Upper lobe of left lung (tissue), 6 donors: ENCODE measurements at regions not wholly inside any gene's neighbourhood (a gene's known extent, or its start where the extent isn't known, plus 50 kb on each side); places are given as distances from the start of the nearest gene placed in this dataset.

Experiments
- ATAC-seq, 2 donors: fragments of 200-7000 bp; cut with Tn5 transposase; one replicate each; pipeline ENCODE4 v1.9.1; 2022; ENCODE audit warnings: mild to moderate bottlenecking in 2 of 2, moderate library complexity in 2 of 2; ENCODE audit not compliant: low FRiP score in 2 of 2
- DNase-seq, 2 donors: peaks; one replicate each; pipeline ENCODE4 v3.0.0-alpha.2; 2019 to 2020
- H3K27ac ChIP-seq, 4 donors: fragments of 200-600 bp; sonication (generic); one replicate each; pipeline ENCODE4 v1.5.1; 2016 to 2019
- H3K27me3 ChIP-seq, 4 donors: fragments of 200-600 bp; sonication (generic); one replicate each; pipeline ENCODE4 v1.5.1; 2017 to 2019
- H3K36me3 ChIP-seq, 4 donors: fragments of 200-600 bp; sonication (generic); one replicate each; pipeline ENCODE4 v1.5.1; 2016 to 2019
- H3K4me1 ChIP-seq, 4 donors: fragments of 200-600 bp; sonication (generic); one replicate each; pipeline ENCODE4 v1.5.1; 2018 to 2019
- H3K4me3 ChIP-seq, 4 donors: fragments of 200-600 bp; sonication (generic); one replicate each; pipeline ENCODE4 v1.5.1; 2017 to 2019; ENCODE audit warnings: mild to moderate bottlenecking in 2 of 4, moderate library complexity in 1 of 4
- H3K9me3 ChIP-seq, 4 donors: fragments of 200-600 bp; sonication (generic); one replicate each; pipeline ENCODE4 v1.5.1; 2018 to 2019
- EP300 ChIP-seq, 4 donors: sonication (generic); formaldehyde crosslinking; IDR thresholded peaks; one replicate each; pipeline ENCODE4 v1.5.1; 2017; ENCODE audit warnings: antibody characterized with exemption in 4 of 4, control low read depth in 2 of 4
- POLR2A ChIP-seq, 4 donors: fragments of 450-650 bp; IDR thresholded peaks; one replicate each; pipeline ENCODE4 v1.5.1; 2016 to 2017; ENCODE audit warnings: antibody characterized with exemption in 4 of 4, mild to moderate bottlenecking in 2 of 4
- POLR2AphosphoS5 ChIP-seq, 2 donors: sonication (generic); formaldehyde crosslinking; IDR thresholded peaks; one replicate each; pipeline ENCODE4 v1.5.1; 2017; ENCODE audit warnings: antibody characterized with exemption in 2 of 2
- WGBS, 2 donors: methylation state at CpG; one replicate each; pipeline ENCODE4 v1.1.5; 2017 to 2018; 5-methylcytosine and 5-hydroxymethylcytosine counted together
- TF ChIP-seq, protein P1 (sequence below), 6 experiments: fragments of 450-650 bp in 4 of 6; fragments of 200-600 bp in 2 of 6; sonication (generic) in 2 of 6; IDR thresholded peaks; one replicate each; pipeline ENCODE4 v1.5.1; 2016 to 2019; ENCODE audit warnings: antibody characterized with exemption in 6 of 6
- donor health status: DM: no; HTN: no; CAD: no; lungs with moderate emphysema.
- donor health status: DM: no; HTN: yes; CAD: no; lungs with severe emphysema.

DNA sequence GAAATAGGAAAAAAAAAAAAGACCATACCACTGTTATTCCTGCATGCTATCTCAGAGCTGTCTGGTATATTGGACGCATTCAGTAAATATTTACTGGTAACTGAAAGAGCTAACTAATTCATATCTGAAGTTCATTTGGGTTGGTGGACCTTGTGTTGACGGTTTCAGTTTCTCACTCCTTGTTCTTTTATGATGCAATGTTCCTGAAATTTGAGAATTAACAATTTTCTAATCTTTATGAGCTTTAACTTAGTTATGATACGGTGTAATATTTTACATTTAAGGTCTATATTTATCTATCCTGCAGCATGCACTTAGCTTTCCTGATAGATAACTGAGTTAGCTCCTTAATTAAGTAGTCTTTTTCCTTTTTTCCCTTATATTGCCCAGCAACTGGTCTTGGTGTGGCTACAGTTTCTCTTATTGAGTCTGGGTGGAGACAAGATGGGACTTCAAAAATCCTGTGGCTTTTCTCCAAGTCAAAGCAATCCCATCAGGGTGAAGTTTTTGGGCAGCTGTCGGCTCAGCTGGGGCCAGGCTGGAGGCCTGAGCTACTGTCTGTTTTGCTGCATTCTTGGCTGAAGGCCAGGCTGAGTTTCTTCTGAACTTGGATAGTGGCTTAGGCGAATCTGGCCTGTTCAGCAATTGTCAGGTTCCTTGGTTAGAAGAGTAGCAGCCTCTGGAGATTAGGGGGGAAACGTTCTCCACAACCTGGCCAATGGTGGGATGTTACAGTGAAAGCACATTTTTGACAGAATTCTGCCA, 78.4 kb upstream of the MEX3C start:
- Histone ChIP-seq H3K36me3 (no peaks in the 10 kb centered on the region), H3K27ac (no peak overlapping the region), H3K9me3 (no peaks in the 10 kb centered on the region), H3K4me3 (no peak overlapping the region), H3K27me3 (no peaks in the 10 kb centered on the region), H3K4me1 (no peaks in the 10 kb centered on the region)
- ATAC-seq (peak in 1 of 2 donors; percentile 42), DNase-seq (no peak)
- TF ChIP-seq, protein P1, sequence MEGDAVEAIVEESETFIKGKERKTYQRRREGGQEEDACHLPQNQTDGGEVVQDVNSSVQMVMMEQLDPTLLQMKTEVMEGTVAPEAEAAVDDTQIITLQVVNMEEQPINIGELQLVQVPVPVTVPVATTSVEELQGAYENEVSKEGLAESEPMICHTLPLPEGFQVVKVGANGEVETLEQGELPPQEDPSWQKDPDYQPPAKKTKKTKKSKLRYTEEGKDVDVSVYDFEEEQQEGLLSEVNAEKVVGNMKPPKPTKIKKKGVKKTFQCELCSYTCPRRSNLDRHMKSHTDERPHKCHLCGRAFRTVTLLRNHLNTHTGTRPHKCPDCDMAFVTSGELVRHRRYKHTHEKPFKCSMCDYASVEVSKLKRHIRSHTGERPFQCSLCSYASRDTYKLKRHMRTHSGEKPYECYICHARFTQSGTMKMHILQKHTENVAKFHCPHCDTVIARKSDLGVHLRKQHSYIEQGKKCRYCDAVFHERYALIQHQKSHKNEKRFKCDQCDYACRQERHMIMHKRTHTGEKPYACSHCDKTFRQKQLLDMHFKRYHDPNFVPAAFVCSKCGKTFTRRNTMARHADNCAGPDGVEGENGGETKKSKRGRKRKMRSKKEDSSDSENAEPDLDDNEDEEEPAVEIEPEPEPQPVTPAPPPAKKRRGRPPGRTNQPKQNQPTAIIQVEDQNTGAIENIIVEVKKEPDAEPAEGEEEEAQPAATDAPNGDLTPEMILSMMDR (IDR thresholded peaks at IDR 0.05): no peak
- TF ChIP-seq EP300 (IDR thresholded peaks at IDR 0.05) (no peak), POLR2A (IDR thresholded peaks at IDR 0.05) (no peak), POLR2AphosphoS5 (IDR thresholded peaks at IDR 0.05) (no peak)
- 76 to 83% methylated on average over 6 of the region's 6 CpGs for WGBS, 2 donors

- TF ChIP-seq, protein P1 (IDR thresholded peaks at IDR 0.05): no peak
- no peak for TF ChIP-seq POLR2AphosphoS5 (IDR thresholded peaks at IDR 0.05)
- TF ChIP-seq POLR2A (IDR thresholded peaks at IDR 0.05): no peak
- TF ChIP-seq EP300 (IDR thresholded peaks at IDR 0.05): no peak
- DNase-seq (no peak), ATAC-seq (no peak)
- Histone ChIP-seq H3K4me1 (no peaks in the 10 kb centered on the region), H3K27me3 (no peaks in the 10 kb centered on the region), H3K9me3 (no peaks in the 10 kb centered on the region), H3K4me3 (no peak overlapping the region), H3K36me3 (no peaks in the 10 kb centered on the region), H3K27ac (no peak overlapping the region)
- WGBS, 2 donors: 66 to 81% methylated on average over 4 of the region's 4 CpGs
Observed at GRCh38 chr18:51278045-51278649, 80.7 kb upstream of the MEX3C start.

DNA sequence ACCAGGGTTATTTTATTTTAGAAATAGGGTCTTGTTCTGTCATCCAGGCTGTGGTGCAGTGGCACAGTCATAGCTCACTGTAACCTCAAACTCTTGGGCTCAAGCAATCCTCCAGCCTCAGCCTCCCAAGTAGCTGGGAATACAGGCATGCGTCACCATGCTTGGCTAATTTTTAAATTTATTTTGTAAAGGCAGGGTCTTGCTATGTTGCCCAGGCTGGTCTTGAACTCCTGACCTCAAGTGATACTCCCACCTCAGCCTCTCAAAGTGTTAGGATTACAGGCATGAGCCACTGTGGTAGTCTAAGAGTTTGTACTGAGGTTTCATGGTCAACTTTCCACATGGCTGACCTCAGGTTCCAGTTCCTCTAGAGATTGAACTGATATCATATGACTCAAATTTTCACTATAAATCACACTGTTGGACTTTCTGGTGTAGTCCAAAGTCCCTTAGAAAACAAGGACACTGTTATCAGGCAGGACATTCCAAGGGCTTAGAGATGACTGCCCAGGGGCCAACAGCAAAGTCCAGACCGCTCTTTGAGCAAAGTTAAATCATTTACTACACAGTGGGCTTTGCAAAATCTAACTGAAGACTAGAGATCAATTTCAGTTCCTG, 82.0 kb upstream of the MEX3C start:
- Histone ChIP-seq H3K4me3 (no peak overlapping the region), H3K36me3 (no peaks in the 10 kb centered on the region), H3K9me3 (no peaks in the 10 kb centered on the region), H3K27ac (no peak overlapping the region), H3K27me3 (no peaks in the 10 kb centered on the region), H3K4me1 (no peaks in the 10 kb centered on the region)
- ATAC-seq (no peak), DNase-seq (no peak)
- 91 to 92% methylated on average over 2 of the region's 2 CpGs for WGBS, 2 donors
- no peak for TF ChIP-seq POLR2A (IDR thresholded peaks at IDR 0.05)
- TF ChIP-seq, protein P1 (IDR thresholded peaks at IDR 0.05): no peak
- no peak for TF ChIP-seq POLR2AphosphoS5 (IDR thresholded peaks at IDR 0.05)
- no peak for TF ChIP-seq EP300 (IDR thresholded peaks at IDR 0.05)

DNA sequence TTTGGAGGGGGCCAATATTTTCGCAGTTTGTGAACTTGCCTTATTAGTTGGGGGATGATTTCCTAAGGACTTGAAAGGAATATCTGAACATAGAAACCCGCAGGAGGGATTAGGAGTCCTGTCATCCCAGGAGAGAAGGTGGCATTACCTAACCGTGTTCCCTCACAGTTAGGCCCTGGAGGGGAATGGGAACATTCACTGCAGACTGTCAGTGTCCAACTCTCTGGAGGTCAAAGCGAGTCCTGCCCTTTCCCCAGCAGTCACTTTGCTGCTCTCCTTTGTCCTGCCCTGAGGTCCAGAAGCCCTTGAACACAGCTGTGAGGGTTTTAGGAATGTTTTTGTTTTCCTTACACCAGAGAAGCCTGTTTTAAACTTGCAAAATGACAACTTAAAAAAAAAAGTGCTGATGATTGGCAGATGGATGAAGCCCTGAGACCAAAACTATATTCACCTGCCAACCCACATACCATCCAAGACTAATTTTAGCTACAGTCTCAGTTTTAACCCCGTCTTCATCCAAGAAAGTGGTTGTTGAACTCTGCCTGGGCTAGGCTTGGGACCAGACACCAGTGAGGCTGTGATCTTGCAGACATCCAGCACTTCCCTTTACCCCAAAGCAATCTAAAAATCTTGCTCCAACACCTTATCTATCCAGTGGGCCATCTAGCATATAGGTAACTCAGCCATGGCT, 90.5 kb upstream of the MEX3C start:
- 87 to 89% methylated on average over 5 of the region's 5 CpGs for WGBS, 2 donors
- no peaks in the 10 kb centered on the region for H3K36me3 ChIP-seq
- no peak overlapping the region for H3K27ac ChIP-seq
- H3K4me3 ChIP-seq: no peak overlapping the region
- TF ChIP-seq POLR2AphosphoS5 (IDR thresholded peaks at IDR 0.05) (no peak), EP300 (IDR thresholded peaks at IDR 0.05) (no peak), POLR2A (IDR thresholded peaks at IDR 0.05) (no peak)
- TF ChIP-seq, protein P1 (IDR thresholded peaks at IDR 0.05): no peak
- no peaks in the 10 kb centered on the region for H3K27me3 ChIP-seq
- no peaks in the 10 kb centered on the region for H3K4me1 ChIP-seq
- no peak for DNase-seq
- ATAC-seq: no peak
- H3K9me3 ChIP-seq: no peaks in the 10 kb centered on the region
